H9 (cell line): ENCODE measurements at regions not wholly inside any gene's neighbourhood (a gene's known extent, or its start where the extent isn't known, plus 50 kb on each side); places are given as distances from the start of the nearest gene placed in this dataset.

Experiments used
- DNase-seq: peaks from one replicate; pipeline ENCODE4 v3.0.0-alpha.2; 2017
- H2AFZ ChIP-seq: one replicate; pipeline ENCODE4 v1.6.1; 2013; ENCODE audit warnings: mild to moderate bottlenecking, low read length, control low read depth, moderate library complexity
- H2AK5ac ChIP-seq: 2 replicates; pipeline ENCODE4 v1.6.1; 2013; ENCODE audit warnings: low read length, control low read depth, mixed read lengths; ENCODE audit not compliant: insufficient read length
- H2BK120ac ChIP-seq: one replicate; pipeline ENCODE4 v1.6.1; 2013; ENCODE audit warnings: low read depth, mild to moderate bottlenecking, low read length, control low read depth, inconsistent platforms; ENCODE audit not compliant: poor library complexity, severe bottlenecking
- H2BK12ac ChIP-seq: 2 replicates; pipeline ENCODE4 v1.6.1; 2013; ENCODE audit warnings: low read length, control low read depth, mixed read lengths, low read depth; ENCODE audit not compliant: insufficient read length
- H2BK15ac ChIP-seq: 2 replicates; pipeline ENCODE4 v1.6.1; 2013; ENCODE audit warnings: low read depth, low read length, control low read depth
- H2BK20ac ChIP-seq: one replicate; pipeline ENCODE4 v1.6.1; 2013; ENCODE audit warnings: low read depth, mild to moderate bottlenecking, low read length, control low read depth, inconsistent platforms; ENCODE audit not compliant: poor library complexity, severe bottlenecking
- H2BK5ac ChIP-seq: 2 replicates; pipeline ENCODE4 v1.6.1; 2013; ENCODE audit warnings: low read length, control low read depth, mixed read lengths; ENCODE audit not compliant: insufficient read length
- H3K14ac ChIP-seq: 2 replicates; pipeline ENCODE4 v1.6.1; 2013; ENCODE audit warnings: low read length, control low read depth; ENCODE audit not compliant: insufficient read depth
- H3K18ac ChIP-seq: 2 replicates; pipeline ENCODE4 v1.6.1; 2013; ENCODE audit warnings: low read depth, mild to moderate bottlenecking, mixed read lengths, low read length, control low read depth; ENCODE audit not compliant: insufficient read length
- H3K23ac ChIP-seq: 2 replicates; pipeline ENCODE4 v1.6.1; 2013; ENCODE audit warnings: low read length, control low read depth, mixed read lengths, low read depth; ENCODE audit not compliant: insufficient read length
- H3K23me2 ChIP-seq: 2 replicates; pipeline ENCODE4 v1.6.1; 2013; ENCODE audit warnings: low read depth, mild to moderate bottlenecking, mixed read lengths, low read length, control low read depth; ENCODE audit not compliant: insufficient read length, poor library complexity, severe bottlenecking
- H3K27ac ChIP-seq: 2 replicates; pipeline ENCODE4 v1.5.1; 2013; ENCODE audit warnings: low read length, control low read depth, mixed read lengths, low read depth; ENCODE audit not compliant: insufficient read length
- H3K27me3 ChIP-seq: 2 replicates; pipeline ENCODE4 v1.6.1; 2013; ENCODE audit warnings: low read length, control low read depth, inconsistent platforms; ENCODE audit not compliant: insufficient read depth
- H3K4ac ChIP-seq: 2 replicates; pipeline ENCODE4 v1.6.1; 2013; ENCODE audit warnings: low read depth, mild to moderate bottlenecking, control low read depth, inconsistent platforms, low read length, moderate library complexity
- H3K4me1 ChIP-seq: 2 replicates; pipeline ENCODE4 v1.6.1; 2013; ENCODE audit warnings: low read length, control low read depth, inconsistent platforms; ENCODE audit not compliant: insufficient read depth
- H3K4me2 ChIP-seq: 2 replicates; pipeline ENCODE4 v1.6.1; 2013; ENCODE audit warnings: low read length, control low read depth, mixed read lengths; ENCODE audit not compliant: insufficient read length, insufficient read depth
- H3K56ac ChIP-seq: 2 replicates; pipeline ENCODE4 v1.6.1; 2013; ENCODE audit warnings: low read depth, mild to moderate bottlenecking, mixed read lengths, low read length, control low read depth; ENCODE audit not compliant: insufficient read length
- H3K79me1 ChIP-seq: 2 replicates; pipeline ENCODE4 v1.6.1; 2013; ENCODE audit warnings: low read depth, mild to moderate bottlenecking, moderate library complexity, low read length, control low read depth, inconsistent platforms; ENCODE audit not compliant: insufficient read depth, poor library complexity, severe bottlenecking
- H3K79me2 ChIP-seq: 2 replicates; pipeline ENCODE4 v1.6.1; 2013; ENCODE audit warnings: low read length, control low read depth, inconsistent platforms; ENCODE audit not compliant: insufficient read depth
- H3K9ac ChIP-seq: 2 replicates; pipeline ENCODE4 v1.6.1; 2013; ENCODE audit warnings: low read length, control low read depth, mixed read lengths; ENCODE audit not compliant: insufficient read length; ENCODE audit errors: extremely low read depth
- H3K9me3 ChIP-seq: one replicate; pipeline ENCODE4 v1.6.1; 2013; ENCODE audit warnings: low read depth, low read length, inconsistent platforms; ENCODE audit not compliant: control insufficient read depth
- H3T11ph ChIP-seq: one replicate; pipeline ENCODE4 v1.6.1; 2013; ENCODE audit warnings: mild to moderate bottlenecking, low read length, control low read depth, inconsistent platforms
- H4K20me1 ChIP-seq: one replicate; pipeline ENCODE4 v1.6.1; 2013; ENCODE audit not compliant: control insufficient read depth, insufficient read length, insufficient read depth
- H4K5ac ChIP-seq: 2 replicates; pipeline ENCODE4 v1.6.1; 2013; ENCODE audit warnings: low read depth, mild to moderate bottlenecking, mixed read lengths, low read length, control low read depth; ENCODE audit not compliant: insufficient read length
- H4K8ac ChIP-seq: replicated peaks from 2 replicates; pipeline ENCODE4 v1.6.1; 2013; ENCODE audit warnings: low read length, control low read depth, mixed read lengths, low read depth; ENCODE audit not compliant: insufficient read length
- H4K91ac ChIP-seq: 2 replicates; pipeline ENCODE4 v1.6.1; 2013; ENCODE audit warnings: low read depth, mild to moderate bottlenecking, moderate library complexity, mixed read lengths, low read length, control low read depth; ENCODE audit not compliant: insufficient read length
- H3K27ac Mint-ChIP-seq, 3 experiments: 2 replicates in 2 of 3; 3 replicates in 1 of 3; pipeline ENCODE4 v1.8.0; 2020 to 2021; ENCODE audit warnings: mixed read lengths in 3 of 3, mild to moderate bottlenecking in 1 of 3, moderate library complexity in 1 of 3
- H3K27me3 Mint-ChIP-seq: 2 replicates; pipeline ENCODE4 v1.8.0; 2021; ENCODE audit warnings: low read depth, mild to moderate bottlenecking, moderate library complexity, mixed read lengths
- H3K36me3 Mint-ChIP-seq, 3 experiments: 2 replicates in 2 of 3; 3 replicates in 1 of 3; pipeline ENCODE4 v1.8.0; 2020 to 2021; ENCODE audit warnings: low read depth in 3 of 3, mixed read lengths in 3 of 3; ENCODE audit not compliant: insufficient read depth in 1 of 3
- H3K4me1 Mint-ChIP-seq, 2 experiments: 2 replicates each; pipeline ENCODE4 v1.8.0; 2020; ENCODE audit warnings: mixed read lengths in 2 of 2
- H3K4me3 Mint-ChIP-seq, 2 experiments: 2 replicates in 1 of 2; 3 replicates in 1 of 2; pipeline ENCODE4 v1.8.0; 2020 to 2021; ENCODE audit warnings: mild to moderate bottlenecking in 2 of 2, mixed read lengths in 2 of 2, moderate library complexity in 1 of 2
- H3K9me3 Mint-ChIP-seq, 2 experiments: 2 replicates in 1 of 2; 3 replicates in 1 of 2; pipeline ENCODE4 v1.8.0; 2020; ENCODE audit warnings: mild to moderate bottlenecking in 2 of 2, mixed read lengths in 2 of 2, moderate library complexity in 1 of 2
- WGBS: extraction: QIAGEN DNeasy Blood & Tissue Kit; methylation state at CpG from one replicate; pipeline ENCODE4 v1.1.7; 2013; ENCODE audit warnings: missing lambda C conversion rate, low lambda C conversion rate, mixed read lengths; ENCODE audit not compliant: insufficient read length; ENCODE audit errors: extremely low coverage; 5-methylcytosine and 5-hydroxymethylcytosine counted together
- TF ChIP-seq, protein P1 (sequence below): fragments of 200-600 bp; sonication (generic); conservative IDR thresholded peaks from 3 replicates; pipeline ENCODE4 v1.8.0; 2021; ENCODE audit warnings: antibody characterized with exemption, mild to moderate bottlenecking

DNA sequence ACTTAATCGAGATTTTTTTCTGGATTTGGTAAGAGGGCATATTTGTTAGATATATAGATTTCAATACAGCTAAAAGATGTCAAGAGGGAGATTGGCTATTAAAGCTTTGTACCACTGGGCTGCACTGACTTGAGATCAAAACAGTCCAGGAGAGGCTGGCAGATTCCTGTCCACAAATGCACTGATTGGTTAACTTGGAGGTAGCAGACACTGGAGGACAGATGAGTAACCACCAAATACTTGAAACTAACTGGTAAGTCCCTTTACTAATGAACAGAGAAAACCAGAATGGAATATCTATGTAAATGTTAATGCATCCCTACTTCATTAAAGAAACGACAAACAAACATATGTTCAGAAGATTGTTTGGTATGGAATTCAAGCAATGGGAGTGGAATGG lies 416.6 kb downstream of the LRIG3 start:
- no peak overlapping the region for H4K5ac ChIP-seq
- H3K4me2 ChIP-seq: no peak overlapping the region
- no peak overlapping the region for H2AK5ac ChIP-seq
- H3K27ac Mint-ChIP-seq: no peak overlapping the region
- H3K14ac ChIP-seq: no peak overlapping the region
- H3K23ac ChIP-seq: no peak overlapping the region
- H4K20me1 ChIP-seq: no peaks in the 10 kb centered on the region
- no peaks in the 10 kb centered on the region for H3K9me3 ChIP-seq
- H3K4me1 Mint-ChIP-seq: peaks cover 9 to 12% of the 10 kb centered on the region in 2 experiments
- no peak overlapping the region for H3K4me3 Mint-ChIP-seq
- no peaks in the 10 kb centered on the region for H3K23me2 ChIP-seq
- WGBS: no CpG with 5 or more reads among the region's 2 CpGs
- no peak overlapping the region for H3K27ac ChIP-seq
- no peak for DNase-seq
- no peak overlapping the region for H2BK120ac ChIP-seq
- H2BK20ac ChIP-seq: no peak overlapping the region
- no peak overlapping the region for H3T11ph ChIP-seq
- no peak overlapping the region for H3K18ac ChIP-seq
- H4K8ac ChIP-seq: no peak overlapping the region
- H2BK5ac ChIP-seq: no peak overlapping the region
- no peaks in the 10 kb centered on the region for H3K4me1 ChIP-seq
- no peak overlapping the region for H3K56ac ChIP-seq
- H3K4ac ChIP-seq: no peak overlapping the region
- no peak overlapping the region for H2BK12ac ChIP-seq
- no peaks in the 10 kb centered on the region for H3K27me3 Mint-ChIP-seq
- H3K79me1 ChIP-seq: no peaks in the 10 kb centered on the region
- no peaks in the 10 kb centered on the region for H3K27me3 ChIP-seq
- no peak overlapping the region for H2AFZ ChIP-seq
- no peaks in the 10 kb centered on the region for H3K36me3 Mint-ChIP-seq
- H3K9me3 Mint-ChIP-seq: no peaks in the 10 kb centered on the region; a peak in 1 of 5 replicates
- no peaks in the 10 kb centered on the region for H3K79me2 ChIP-seq
- H4K91ac ChIP-seq: no peak overlapping the region
- TF ChIP-seq, protein P1, sequence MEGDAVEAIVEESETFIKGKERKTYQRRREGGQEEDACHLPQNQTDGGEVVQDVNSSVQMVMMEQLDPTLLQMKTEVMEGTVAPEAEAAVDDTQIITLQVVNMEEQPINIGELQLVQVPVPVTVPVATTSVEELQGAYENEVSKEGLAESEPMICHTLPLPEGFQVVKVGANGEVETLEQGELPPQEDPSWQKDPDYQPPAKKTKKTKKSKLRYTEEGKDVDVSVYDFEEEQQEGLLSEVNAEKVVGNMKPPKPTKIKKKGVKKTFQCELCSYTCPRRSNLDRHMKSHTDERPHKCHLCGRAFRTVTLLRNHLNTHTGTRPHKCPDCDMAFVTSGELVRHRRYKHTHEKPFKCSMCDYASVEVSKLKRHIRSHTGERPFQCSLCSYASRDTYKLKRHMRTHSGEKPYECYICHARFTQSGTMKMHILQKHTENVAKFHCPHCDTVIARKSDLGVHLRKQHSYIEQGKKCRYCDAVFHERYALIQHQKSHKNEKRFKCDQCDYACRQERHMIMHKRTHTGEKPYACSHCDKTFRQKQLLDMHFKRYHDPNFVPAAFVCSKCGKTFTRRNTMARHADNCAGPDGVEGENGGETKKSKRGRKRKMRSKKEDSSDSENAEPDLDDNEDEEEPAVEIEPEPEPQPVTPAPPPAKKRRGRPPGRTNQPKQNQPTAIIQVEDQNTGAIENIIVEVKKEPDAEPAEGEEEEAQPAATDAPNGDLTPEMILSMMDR: no peak
- H3K9ac ChIP-seq: no peak overlapping the region
- H2BK15ac ChIP-seq: no peak overlapping the region
